Endothelial cell of umbilical vein (primary cell): ENCODE measurements at regions not wholly inside any gene's neighbourhood (a gene's known extent, or its start where the extent isn't known, plus 50 kb on each side); places are given as distances from the start of the nearest gene placed in this dataset.

Experiments used
- BruUV-seq: library from RNA; stranded (reverse); fragments of 400-500 nt; replicated peaks from 2 replicates; lab custom pipeline; 2021; lab: Mats Ljungman, UMichigan
- CTCF ChIA-PET: fragments of 300-600, 350-600 bp; sonication (Branson Sonifier 250); formaldehyde crosslinking; loops from one replicate; lab custom pipeline; 2021; ENCODE audit warnings: antibody characterized with exemption, inconsistent platforms; lab: Charles Lee
- POLR2A ChIA-PET: fragments of 300-600, 350-600 bp; sonication (Branson Sonifier 250); formaldehyde crosslinking; loops from one replicate; lab custom pipeline; 2021; ENCODE audit warnings: antibody characterized with exemption, inconsistent platforms; lab: Charles Lee
- DNase-seq: peaks from one replicate; pipeline ENCODE4 v3.0.0-alpha.2; 2011; ENCODE audit warnings: low read depth, low spot score
- FAIRE-seq: peaks from 2 replicates; lab custom pipeline; 2011; peaks lifted over from hg19 to GRCh38; lab: Jason Lieb, UNC
- H2AFZ ChIP-seq: 2 replicates; pipeline ENCODE4 v1.6.0; 2012; ENCODE audit warnings: low read depth, low read length, control low read depth, inconsistent platforms
- H3K27ac ChIP-seq: 2 replicates; pipeline ENCODE4 v1.5.1; 2011; ENCODE audit warnings: low read depth, mild to moderate bottlenecking, control low read depth, low read length, moderate library complexity; ENCODE audit not compliant: insufficient read depth
- H3K27me3 ChIP-seq, 2 experiments: 2 replicates each; pipeline versions ENCODE4 v1.6.0 to v1.6.1; 2011; ENCODE audit warnings: low read length in 2 of 2, mixed read lengths in 1 of 2; ENCODE audit not compliant: control insufficient read depth in 2 of 2, insufficient read depth in 2 of 2
- H3K36me3 ChIP-seq, 2 experiments: 2 replicates in 1 of 2; 3 replicates in 1 of 2; pipeline ENCODE4 v1.5.1; 2011; ENCODE audit warnings: low read length in 2 of 2, mild to moderate bottlenecking in 1 of 2, moderate library complexity in 1 of 2; ENCODE audit not compliant: control insufficient read depth in 2 of 2, insufficient read depth in 2 of 2; ENCODE audit errors: extremely low read depth in 1 of 2
- H3K4me1 ChIP-seq: 3 replicates; pipeline ENCODE4 v1.5.1; 2011; ENCODE audit warnings: mild to moderate bottlenecking, low read length; ENCODE audit not compliant: control insufficient read depth, insufficient read depth; ENCODE audit errors: extremely low read depth
- H3K4me2 ChIP-seq: 2 replicates; pipeline ENCODE4 v1.6.1; 2011; ENCODE audit warnings: low read length, control low read depth, mixed read lengths; ENCODE audit not compliant: insufficient read depth
- H3K4me3 ChIP-seq, 3 experiments: fragments of 200-600 bp in 1 of 3; sonication (generic), shearing (Covaris generic) in 1 of 3; replicated peaks in 1 of 3; 2 replicates each; pipeline ENCODE4 v1.5.1; 2011 to 2016; ENCODE audit warnings: control low read depth in 3 of 3, low read length in 3 of 3, mild to moderate bottlenecking in 2 of 3, inconsistent platforms in 1 of 3, low read depth in 1 of 3, moderate library complexity in 1 of 3; ENCODE audit not compliant: insufficient read depth in 1 of 3
- H3K79me2 ChIP-seq: 2 replicates; pipeline ENCODE4 v1.6.0; 2012; ENCODE audit warnings: low read length, inconsistent platforms; ENCODE audit not compliant: control insufficient read depth, insufficient read depth
- H3K9ac ChIP-seq: replicated peaks from 2 replicates; pipeline ENCODE3; 2011; ENCODE audit warnings: low read length, control low read depth; ENCODE audit not compliant: insufficient read depth; ENCODE audit errors: extremely low read depth
- H3K9me1 ChIP-seq: replicated peaks from 3 replicates; pipeline ENCODE4 v1.6.0; 2011; ENCODE audit warnings: mild to moderate bottlenecking, low read length; ENCODE audit not compliant: control insufficient read depth, insufficient read depth; ENCODE audit errors: extremely low read depth
- H3K9me3 ChIP-seq: replicated peaks from 2 replicates; pipeline ENCODE4 v1.5.1; 2012; ENCODE audit warnings: low read length, inconsistent platforms; ENCODE audit not compliant: control insufficient read depth, insufficient read depth
- H4K20me1 ChIP-seq: replicated peaks from 2 replicates; pipeline ENCODE3; 2011; ENCODE audit warnings: mild to moderate bottlenecking, low read length; ENCODE audit not compliant: control insufficient read depth, insufficient read depth; ENCODE audit errors: extremely low read depth
- CTCF ChIP-seq, 2 donors: IDR thresholded peaks; 1 replicate in 1 of 2; 2 replicates in 1 of 2; pipeline ENCODE4 v1.5.1; 2011; ENCODE audit warnings: low read length in 2 of 2, mild to moderate bottlenecking in 2 of 2, moderate library complexity in 2 of 2, control low read depth in 1 of 2, inconsistent platforms in 1 of 2, low read depth in 1 of 2; ENCODE audit not compliant: insufficient read depth in 1 of 2; ENCODE audit errors: extremely low read depth in 1 of 2
- FOS ChIP-seq: IDR thresholded peaks from 2 replicates; pipeline ENCODE4 v1.6.1; 2011; ENCODE audit warnings: mild to moderate bottlenecking, low read length, moderate library complexity, borderline replicate concordance; ENCODE audit not compliant: insufficient read depth
- GATA2 ChIP-seq: IDR thresholded peaks from 2 replicates; pipeline ENCODE4 v1.7.0; 2011; ENCODE audit warnings: low read depth, mild to moderate bottlenecking, moderate library complexity, mixed read lengths, low read length; ENCODE audit not compliant: insufficient read length, insufficient read depth
- JUN ChIP-seq: IDR thresholded peaks from 2 replicates; pipeline ENCODE4 v1.6.1; 2011; ENCODE audit warnings: borderline replicate concordance, low read depth; ENCODE audit not compliant: insufficient read length, insufficient read depth
- MAX ChIP-seq: IDR thresholded peaks from 2 replicates; pipeline ENCODE4 v1.6.1; 2011; ENCODE audit not compliant: insufficient read depth, insufficient read length
- dilution Hi-C: fragments of 300-500 bp; cut with MboI; formaldehyde crosslinking; loops from one replicate; pipeline ENCODE4 v1.15.0; 2019; ENCODE audit warnings: low sequenced_read_pairs; ENCODE audit not compliant: extremely low pct_ligation_motif_present
- intact Hi-C: fragments of 100-400 bp; cut with micrococcal nuclease; formaldehyde crosslinking; loops from one replicate; pipeline ENCODE4 v1.10.0; 2022

- Histone ChIP-seq H3K4me1 (no peaks in the 10 kb centered on the region), H3K4me3 (no peak overlapping the region), H3K9me3 (no peaks in the 10 kb centered on the region), H3K27ac (no peak overlapping the region), H4K20me1 (no peaks in the 10 kb centered on the region), H3K27me3 (no peaks in the 10 kb centered on the region), H3K36me3 (no peaks in the 10 kb centered on the region), H3K9me1 (no peaks in the 10 kb centered on the region), H2AFZ (no peak overlapping the region), H3K9ac (no peak overlapping the region), H3K4me2 (no peak overlapping the region), H3K79me2 (no peaks in the 10 kb centered on the region)
- DNase-seq (no peak), FAIRE-seq (no peak)
- ChIA-PET CTCF (interaction anchor here (1.4 kb wide), 1 partner anchor 9 kb away, joined by 4 read pairs; no protein-coding TSS in a partner anchor), POLR2A (no interaction called here)
- no peak for TF ChIP-seq GATA2
- no peak for TF ChIP-seq JUN
- no peak for TF ChIP-seq MAX
- dilution Hi-C loops: no loop called here
- BruUV-seq: no TSS peak
- intact Hi-C loops: no loop called here
Measured at GRCh38 chr1:219289171-219289570, 115.5 kb downstream of the LYPLAL1 start.

- H3K9me1 ChIP-seq: no peaks in the 10 kb centered on the region
- H3K27me3 ChIP-seq: no peaks in the 10 kb centered on the region
- ChIA-PET CTCF (no interaction called here), POLR2A (no interaction called here)
- intact Hi-C loops (no loop called here), dilution Hi-C loops (no loop called here)
- H3K4me3 ChIP-seq: no peak overlapping the region
- no TSS peak for BruUV-seq
- FAIRE-seq (no peak), DNase-seq (no peak)
- H3K79me2 ChIP-seq: no peaks in the 10 kb centered on the region
- H2AFZ ChIP-seq: no peak overlapping the region
- H3K4me1 ChIP-seq: peaks cover 20% of the 10 kb centered on the region
- TF ChIP-seq FOS (no peak), GATA2 (no peak), MAX (no peak), CTCF (IDR thresholded peaks at IDR 0.05; ENCODE audit: extremely low read depth in 1 of 2, insufficient read depth in 1 of 2, low read depth in 1 of 2, low read length in 2 of 2) (no peak)
- no peaks in the 10 kb centered on the region for H4K20me1 ChIP-seq
- H3K36me3 ChIP-seq: no peaks in the 10 kb centered on the region
- H3K4me2 ChIP-seq: no peak overlapping the region
- no peak overlapping the region for H3K9ac ChIP-seq
- no peak overlapping the region for H3K27ac ChIP-seq
- H3K9me3 ChIP-seq: no peaks in the 10 kb centered on the region
Measured at GRCh38 chr1:219283541-219283940, 109.9 kb downstream of the LYPLAL1 start.
